ENCODE measurements at regions not wholly inside any gene's neighbourhood (a gene's known extent, or its start where the extent isn't known, plus 50 kb on each side); places are given as distances from the start of the nearest gene placed in this dataset.

DNA sequence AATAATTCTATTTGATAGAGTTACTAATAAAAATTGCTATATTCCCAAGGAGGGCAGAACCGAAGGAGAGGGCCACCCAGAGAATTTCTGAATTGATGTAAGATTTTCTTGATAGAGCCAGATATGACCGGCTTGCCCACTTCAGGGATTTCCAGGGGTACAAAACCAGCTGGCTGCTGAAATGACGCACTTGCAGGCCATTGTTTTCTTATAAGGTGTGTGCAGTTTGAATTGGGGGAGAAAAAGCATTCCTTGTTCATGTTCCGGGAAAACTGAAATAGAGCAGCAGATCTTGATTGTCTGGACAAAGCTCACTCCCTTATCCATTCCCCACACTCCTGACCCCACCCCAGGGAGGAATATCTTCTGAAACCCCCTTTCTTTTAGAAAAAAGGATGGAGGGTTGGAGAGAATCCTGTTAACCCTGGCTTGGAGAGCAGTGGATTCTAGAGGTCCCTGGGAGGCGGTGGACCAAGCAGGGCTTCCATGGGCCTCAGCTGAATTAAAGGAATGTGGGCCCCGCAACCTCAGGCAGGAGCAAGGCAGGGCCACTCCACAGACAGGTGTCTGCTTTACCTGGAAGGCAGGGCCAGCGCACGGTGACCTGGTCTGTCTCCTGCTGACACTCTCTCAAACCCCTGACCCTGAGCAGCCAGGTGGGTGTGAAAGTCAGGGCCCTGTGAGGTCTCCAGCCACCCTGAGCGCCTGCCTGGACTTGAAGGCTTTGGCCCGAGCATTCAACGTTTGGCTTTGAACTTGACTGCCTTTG is 96.4 kb downstream of the TMEM170B start:
- DNase-seq, result no peak

DNA sequence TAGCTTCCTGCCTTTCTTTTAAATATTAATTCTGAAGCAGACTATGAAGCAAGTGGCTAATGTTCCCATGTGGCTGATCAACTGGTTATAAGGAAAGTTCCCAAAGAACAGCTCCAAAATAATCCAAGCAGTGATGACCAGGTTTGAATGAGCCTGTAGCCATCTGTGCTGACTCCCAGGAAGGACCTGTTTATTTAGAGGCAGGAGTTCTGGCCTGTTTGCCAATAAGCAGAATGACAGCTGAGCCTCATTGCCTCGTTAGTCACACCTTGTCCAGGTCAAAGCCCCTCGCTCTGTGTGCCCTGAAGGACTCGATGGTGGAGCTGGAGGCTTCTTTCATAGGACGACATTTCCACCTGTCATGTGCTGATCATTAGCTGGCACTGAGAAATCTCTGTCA is 97.4 kb downstream of the TMEM170B start:
- peak in 1 of 2 experiments; percentile 13 for DNase-seq

DNA sequence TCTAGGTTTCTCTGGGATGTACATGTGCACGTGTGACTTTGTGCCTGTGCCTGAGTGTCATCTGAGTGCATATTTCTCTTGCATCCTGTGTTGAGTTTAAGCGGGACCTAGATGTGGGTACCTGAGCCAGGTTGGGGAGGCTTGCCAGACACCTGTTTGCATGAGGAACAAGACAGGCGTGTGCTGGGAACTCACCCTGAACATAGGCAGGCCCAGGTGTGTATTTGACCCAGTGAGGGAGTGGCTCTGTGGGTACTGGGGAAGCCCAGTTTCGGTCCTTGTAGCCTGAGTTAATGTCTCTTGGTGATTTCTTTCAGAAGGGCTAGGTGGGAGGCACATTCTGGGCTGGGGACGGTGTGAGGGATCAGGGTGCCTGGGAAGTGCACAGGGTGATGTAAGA is 98.6 kb downstream of the TMEM170B start:
- DNase-seq, result no peak

DNA sequence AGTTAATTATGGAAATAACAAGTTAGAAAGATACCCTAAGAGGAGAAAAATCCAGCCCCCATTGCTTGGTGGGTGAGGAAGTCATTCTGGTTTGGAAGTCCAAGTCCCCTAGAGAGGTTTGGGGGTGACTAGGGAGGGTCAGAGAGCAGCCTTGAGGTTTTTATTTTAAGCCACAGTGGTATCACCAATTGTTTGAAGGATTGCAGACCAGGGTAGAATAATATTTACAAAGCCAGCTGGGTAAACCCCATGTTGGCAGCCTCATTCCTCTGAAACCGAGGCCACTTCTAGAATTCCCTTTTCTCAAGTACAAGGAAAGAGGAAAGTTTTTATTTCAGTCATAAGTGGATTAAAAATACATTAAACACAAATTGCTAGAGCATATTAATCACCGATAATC is 99.7 kb downstream of the TMEM170B start:
- DNase-seq, result no peak

DNA sequence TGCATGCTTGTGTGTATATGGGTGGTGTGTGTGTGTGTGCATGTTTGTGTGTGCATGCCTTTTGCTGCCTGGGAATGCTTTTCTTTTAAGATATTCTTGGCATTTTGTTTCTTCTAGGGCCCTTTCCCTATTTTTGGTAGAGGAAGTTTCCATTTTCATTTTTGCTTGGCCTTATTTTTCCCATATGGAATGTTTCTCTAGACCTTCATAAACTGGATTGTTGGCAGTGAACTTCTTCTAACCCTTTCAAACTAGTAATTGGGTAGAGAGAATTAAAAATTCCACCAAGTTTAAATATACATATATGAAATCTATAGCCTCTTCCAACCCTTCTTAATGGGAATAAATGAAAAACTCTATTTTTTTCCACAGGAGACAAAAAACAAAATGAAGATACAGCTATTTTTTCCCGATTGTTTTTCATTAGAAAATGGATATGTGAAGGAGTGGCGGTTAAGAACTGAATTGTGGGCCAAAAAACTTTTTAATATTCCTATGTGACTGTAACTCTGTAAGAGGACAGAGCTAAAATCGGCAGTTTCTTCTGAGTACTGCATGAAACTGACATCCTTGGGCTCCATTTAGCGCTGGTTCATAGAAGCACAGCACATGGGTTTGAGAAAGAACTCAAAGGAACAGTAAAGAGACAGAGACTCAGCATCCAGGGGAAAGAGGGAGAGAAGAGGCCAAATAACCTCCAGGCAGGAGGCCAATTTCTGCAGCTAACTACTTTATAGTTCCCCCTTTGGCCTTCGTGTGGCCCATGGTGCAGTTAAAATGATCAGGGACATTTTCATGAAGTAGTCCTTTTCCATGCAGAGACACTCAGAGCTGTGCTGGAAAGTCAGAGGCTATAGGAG is 102.1 kb downstream of the TMEM170B start:
- DNase-seq, result no peak

DNA sequence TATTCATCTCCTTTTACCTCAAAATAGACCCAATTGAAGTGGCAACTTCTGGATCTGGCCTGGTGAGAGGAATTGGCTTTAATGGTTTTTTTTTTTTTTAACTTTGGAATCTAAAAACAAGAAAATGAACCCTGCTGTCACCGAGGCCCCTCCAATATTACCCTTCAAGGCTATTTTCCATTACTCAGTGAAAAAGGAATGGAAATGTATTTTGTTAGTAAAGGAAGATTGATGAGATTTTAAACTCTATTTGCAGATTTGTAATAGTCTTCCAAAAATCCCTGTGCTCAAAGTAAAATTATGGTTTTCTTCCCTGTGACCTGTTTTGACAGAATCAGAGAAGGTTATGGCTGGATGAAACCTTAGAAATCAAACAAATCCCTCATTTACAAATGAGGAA is 102.9 kb downstream of the TMEM170B start:
- DNase-seq, result no peak

- no peak for DNase-seq
These were observed 106.5 kb downstream of the TMEM170B start for GRCh38 chr6:11644071-11644470.

- DNase-seq, result no peak
These were observed 107.1 kb downstream of the TMEM170B start for GRCh38 chr6:11644601-11645000.

- no peak for DNase-seq
These were observed 107.5 kb downstream of the TMEM170B start for GRCh38 chr6:11645016-11645415.

- DNase-seq, result no peak
These were observed 110.9 kb downstream of the TMEM170B start for GRCh38 chr6:11648436-11648775.

DNA sequence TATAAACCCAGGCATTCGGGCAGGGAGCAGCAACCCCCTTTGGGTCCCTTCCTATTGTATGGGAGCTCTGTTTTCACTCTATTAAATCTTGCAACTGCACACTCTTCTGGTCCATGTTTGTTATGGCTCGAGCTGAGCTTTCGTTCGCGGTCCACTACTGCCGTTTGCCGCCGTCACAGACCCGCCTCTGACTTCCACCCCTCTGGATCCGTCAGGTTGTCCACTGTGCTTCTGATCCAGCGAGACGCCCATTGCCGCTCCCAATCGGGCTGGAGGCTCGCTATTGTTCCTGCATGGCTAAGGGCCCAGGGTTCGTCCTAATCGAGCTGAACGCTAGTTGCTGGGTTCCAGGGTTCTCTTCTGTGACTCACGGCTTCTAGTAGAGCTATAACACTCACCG is 111.3 kb downstream of the TMEM170B start:
- no peak for DNase-seq

DNA sequence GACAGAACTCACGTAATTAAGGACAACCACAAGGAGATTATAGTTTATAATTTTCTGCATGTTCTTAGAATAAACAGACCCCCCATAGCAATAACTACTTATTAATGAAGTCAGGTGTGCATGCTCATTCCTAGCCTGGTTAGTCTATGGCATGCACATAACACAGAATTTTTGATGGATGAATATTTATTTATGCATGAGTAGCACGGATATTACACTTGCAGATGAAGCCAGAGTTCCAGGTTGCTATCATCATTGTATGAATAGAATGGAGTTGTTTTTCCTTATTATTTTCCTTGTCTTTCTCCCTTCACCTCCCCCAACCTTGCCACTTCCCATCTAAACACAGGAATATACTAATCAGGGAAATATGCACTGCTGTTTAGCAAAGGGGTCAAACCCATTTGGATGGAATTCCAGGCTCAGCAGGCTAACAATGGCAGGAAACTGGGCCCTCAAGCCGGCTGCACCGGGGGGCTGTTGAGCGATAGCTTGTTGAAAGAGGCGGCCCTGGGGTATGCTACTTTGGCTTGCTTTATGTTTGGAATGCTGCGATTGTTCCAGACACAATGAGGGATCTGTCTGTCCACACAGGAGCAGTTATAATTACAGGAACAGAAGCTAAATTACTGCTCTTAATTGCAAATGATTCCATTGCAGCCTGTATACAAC is 112.6 kb downstream of the TMEM170B start:
- DNase-seq, result peak in 1 of 2 experiments; percentile 29

GRCh38 chr6:11650711-11651110 is 113.2 kb downstream of the TMEM170B start:
- DNase-seq, result no peak

DNA sequence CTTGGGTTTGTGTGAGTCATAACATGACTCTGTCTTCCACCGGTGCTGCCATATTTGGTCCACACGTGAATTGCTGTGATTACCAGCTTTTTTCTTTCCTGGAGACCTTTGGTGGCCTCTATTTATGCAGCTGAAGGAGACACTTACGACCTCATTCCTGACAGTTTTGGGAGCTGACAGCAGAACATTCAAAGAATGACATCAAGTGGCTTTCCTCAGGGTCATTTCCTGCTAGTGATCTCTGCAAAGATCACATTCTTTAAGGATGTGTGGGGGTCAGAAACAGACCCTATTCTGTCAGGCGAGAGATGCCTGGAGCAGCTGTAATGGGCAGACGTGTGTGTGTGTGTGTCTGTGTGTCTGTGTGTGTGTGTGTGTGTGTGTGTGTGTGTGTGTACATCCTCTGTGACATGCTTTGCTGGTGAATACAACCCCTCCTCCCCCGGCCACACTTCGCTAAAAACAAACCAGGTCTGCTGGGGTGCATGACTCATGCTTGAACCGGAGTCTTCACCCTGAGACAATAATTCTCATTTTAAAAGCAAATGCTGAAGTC is 115.6 kb downstream of the TMEM170B start:
- no peak for DNase-seq

GRCh38 chr6:11654876-11655275 is 117.3 kb downstream of the TMEM170B start:
- no peak for DNase-seq

DNA sequence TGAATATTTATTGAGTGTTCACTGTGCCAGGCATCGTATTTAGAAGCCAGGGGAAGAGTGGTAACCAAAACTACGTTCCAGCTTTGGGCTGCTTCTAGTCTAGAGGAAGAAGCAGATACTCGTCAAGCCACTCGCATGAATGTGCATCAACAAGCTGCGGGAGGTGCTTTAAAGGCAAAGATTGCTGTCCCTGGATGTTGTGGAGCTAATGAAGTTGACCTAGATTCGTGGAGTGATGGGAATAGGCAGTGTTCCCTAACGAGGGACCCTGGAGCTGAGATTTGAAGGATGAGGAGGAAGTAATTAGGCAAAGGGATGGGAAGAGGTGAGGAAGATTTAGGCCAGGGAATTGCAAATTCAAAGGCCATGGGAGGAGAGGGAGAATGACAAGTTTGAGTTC is 118.9 kb downstream of the TMEM170B start:
- DNase-seq, result no peak

GRCh38 chr6:11659757-11660156 is 118.8 kb downstream of the ADTRP start:
- no peak for DNase-seq

DNA sequence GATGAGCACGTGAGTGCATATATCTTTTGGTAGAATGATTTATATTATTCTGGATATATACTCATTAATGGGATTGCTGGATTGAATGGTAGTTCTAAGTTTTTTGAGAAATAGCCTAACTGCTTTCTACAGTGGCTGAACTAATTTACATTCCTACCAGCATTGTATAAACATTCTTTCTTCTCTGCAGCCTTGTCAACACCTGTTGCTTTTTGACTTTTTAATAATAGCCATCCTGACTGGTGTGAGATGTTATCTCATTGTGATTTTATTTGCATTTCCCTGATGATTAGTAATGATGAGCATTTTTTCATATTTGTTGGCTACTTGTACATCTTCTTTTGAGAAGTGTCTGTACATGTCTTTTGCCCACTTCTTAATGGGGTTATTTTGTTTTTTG is 116.3 kb downstream of the ADTRP start:
- no peak for DNase-seq

DNA sequence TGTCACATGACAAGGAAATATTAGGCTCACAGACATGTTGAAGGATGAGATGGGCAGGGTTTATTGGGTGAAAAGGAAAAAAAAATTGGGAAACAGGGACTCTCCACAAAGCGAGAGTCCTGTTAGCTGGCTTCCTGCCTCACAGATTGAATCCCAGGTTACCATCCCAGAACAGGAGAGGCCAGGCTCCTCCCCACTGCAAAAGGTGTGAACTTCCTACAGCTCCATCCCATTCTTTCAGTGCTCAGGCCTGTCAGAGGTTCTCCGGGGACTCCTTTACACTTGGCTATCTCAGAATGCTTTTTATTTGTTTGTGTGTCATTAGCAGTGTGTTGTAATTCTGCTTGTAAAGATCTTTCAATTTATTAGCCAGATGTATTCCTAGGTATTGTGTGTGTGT is 115.1 kb downstream of the ADTRP start:
- DNase-seq, result no peak

All from NCI-H2081 (cell line).